ENCODE measurements at regions not wholly inside any gene's neighbourhood (a gene's known extent, or its start where the extent isn't known, plus 50 kb on each side); places are given as distances from the start of the nearest gene placed in this dataset.

DNA sequence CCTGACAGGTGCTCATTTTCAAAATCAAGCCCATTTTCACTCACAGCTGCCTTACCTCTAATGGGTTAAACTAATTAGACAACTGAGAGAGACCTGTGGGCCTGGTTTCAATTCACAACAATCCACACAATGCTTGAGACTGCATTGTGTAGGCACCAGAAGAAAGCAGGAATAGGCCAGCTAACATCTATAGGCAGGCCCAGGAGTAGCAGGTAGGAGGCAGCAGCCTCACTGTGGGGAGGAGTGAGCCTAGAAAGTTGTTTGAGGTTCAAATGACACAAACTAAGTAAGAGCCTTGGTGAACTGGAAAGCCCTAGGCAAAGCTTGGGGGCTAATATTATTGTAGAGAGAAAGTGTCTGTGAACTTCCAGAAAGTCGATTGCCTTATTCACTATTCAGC is 289.5 kb upstream of the CCDC196 start:
- TF ChIP-seq POLR2A (IDR thresholded peaks at IDR 0.05), result no peak
- TF ChIP-seq, protein P1, sequence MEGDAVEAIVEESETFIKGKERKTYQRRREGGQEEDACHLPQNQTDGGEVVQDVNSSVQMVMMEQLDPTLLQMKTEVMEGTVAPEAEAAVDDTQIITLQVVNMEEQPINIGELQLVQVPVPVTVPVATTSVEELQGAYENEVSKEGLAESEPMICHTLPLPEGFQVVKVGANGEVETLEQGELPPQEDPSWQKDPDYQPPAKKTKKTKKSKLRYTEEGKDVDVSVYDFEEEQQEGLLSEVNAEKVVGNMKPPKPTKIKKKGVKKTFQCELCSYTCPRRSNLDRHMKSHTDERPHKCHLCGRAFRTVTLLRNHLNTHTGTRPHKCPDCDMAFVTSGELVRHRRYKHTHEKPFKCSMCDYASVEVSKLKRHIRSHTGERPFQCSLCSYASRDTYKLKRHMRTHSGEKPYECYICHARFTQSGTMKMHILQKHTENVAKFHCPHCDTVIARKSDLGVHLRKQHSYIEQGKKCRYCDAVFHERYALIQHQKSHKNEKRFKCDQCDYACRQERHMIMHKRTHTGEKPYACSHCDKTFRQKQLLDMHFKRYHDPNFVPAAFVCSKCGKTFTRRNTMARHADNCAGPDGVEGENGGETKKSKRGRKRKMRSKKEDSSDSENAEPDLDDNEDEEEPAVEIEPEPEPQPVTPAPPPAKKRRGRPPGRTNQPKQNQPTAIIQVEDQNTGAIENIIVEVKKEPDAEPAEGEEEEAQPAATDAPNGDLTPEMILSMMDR (IDR thresholded peaks at IDR 0.05 in 8 of 11, conservative IDR thresholded peaks at IDR 0.05 in 3 of 11), result no peak
